KOPT-K1 (cell line): ENCODE measurements at regions not wholly inside any gene's neighbourhood (a gene's known extent, or its start where the extent isn't known, plus 50 kb on each side); places are given as distances from the start of the nearest gene placed in this dataset.

Experiments
- H3K27ac ChIP-seq: fragments of 200-600 bp; sonication (generic); 2 replicates; pipeline ENCODE4 v1.5.1; 2016; ENCODE audit warnings: antibody characterized with exemption, mild to moderate bottlenecking, low read depth, low read length; ENCODE audit not compliant: poor library complexity, severe bottlenecking
- H3K36me3 ChIP-seq: fragments of 200-600 bp; sonication (generic); 2 replicates; pipeline ENCODE4 v1.5.1; 2017; ENCODE audit warnings: antibody characterized with exemption, mild to moderate bottlenecking, low read length, moderate library complexity; ENCODE audit not compliant: insufficient read depth
- H3K9me3 ChIP-seq: fragments of 200-600 bp; sonication (generic); 2 replicates; pipeline ENCODE4 v1.5.1; 2017; ENCODE audit warnings: antibody characterized with exemption, low read length, mild to moderate bottlenecking; ENCODE audit not compliant: insufficient read depth, poor library complexity, severe bottlenecking

DNA sequence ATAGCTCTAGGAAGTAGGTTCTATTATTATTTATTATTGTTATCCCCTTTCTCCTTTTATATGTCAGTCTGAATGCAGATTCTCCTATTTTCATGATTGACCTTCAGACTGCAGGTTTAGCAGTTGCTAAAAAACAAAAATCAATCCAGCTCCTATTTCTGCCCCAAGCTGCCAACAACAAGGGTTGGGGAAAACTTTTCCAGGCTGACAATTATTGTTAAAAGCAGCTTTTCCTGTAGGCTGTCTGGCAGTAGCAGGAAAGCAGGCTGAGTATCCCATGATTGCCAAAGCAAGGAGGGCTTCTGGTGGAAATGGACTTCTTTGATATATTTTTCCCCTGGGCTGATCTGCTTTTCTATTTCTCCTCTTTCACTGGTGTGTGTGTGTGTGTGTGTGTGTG lies 78.0 kb upstream of the CTLA4 start:
- Histone ChIP-seq H3K36me3 (no peaks in the 10 kb centered on the region), H3K27ac (no peak overlapping the region), H3K9me3 (no peaks in the 10 kb centered on the region)

DNA sequence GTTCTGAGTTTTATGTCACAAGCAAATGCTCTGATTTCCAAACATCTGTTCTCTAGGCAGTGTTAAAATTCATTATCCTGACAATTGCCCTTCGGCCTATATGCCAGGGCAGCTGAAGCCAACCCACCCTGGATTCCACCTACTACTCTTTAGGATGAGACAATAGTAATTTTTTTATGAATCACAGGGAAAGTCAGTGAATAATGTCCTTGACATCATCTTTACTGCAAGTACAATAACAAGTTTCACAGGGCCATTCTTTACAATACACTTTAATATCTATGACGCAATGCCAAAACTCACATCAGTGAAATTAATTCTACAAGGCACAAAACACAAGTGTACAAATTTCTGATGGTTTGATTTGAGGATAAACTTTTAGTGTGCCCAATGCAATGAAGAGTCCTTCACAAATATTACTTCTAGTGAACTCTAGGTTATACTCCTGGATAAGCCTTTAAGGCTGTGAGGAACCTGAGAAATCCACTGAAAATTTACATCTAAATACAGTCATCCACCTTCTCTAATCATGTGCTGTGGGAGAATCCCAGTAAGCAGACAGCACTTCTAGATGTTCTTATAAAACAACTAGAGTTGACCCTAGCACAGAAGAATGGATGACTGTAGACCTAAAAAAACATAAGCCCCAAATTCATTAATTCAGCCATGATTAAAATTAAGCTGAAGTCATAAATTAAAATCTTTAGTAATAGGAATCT lies 77.3 kb upstream of the CTLA4 start:
- Histone ChIP-seq H3K9me3 (no peaks in the 10 kb centered on the region), H3K27ac (no peak overlapping the region), H3K36me3 (no peaks in the 10 kb centered on the region)

DNA sequence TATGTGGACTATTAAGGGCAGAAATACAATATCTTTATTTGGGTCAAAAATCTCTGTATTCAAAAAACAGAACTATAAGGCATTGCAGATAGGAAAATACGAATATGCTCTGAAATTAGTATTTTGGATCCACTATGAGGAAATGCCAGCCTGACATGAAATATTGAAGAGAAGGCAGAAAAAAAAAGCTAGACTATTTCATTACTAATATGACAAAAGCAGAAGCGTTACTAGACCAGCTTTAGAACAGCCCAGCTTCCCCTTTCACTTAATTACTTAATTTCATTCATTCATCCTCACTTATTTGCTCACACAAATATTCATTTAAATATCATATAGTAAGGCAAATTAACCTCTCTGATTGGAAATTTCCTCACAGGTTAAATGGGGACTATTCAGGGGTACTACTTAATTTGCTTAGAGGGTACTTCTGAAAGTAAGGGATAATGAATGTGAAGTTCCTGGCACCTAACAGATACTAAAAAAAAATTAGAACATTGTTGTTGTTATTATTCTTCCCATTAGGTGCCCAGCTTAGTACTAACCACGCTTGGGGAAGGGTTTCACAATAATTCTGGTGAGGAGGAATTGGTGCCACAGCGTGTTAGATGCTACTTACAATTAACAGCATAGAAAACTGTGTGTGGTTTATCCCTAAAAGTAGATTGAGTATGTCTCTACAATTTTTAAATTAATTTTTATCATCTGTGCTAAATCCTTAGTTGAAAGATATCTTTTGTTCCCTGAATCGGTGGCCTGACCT lies 71.1 kb upstream of the CTLA4 start:
- H3K27ac ChIP-seq = no peak overlapping the region
- H3K36me3 ChIP-seq = no peaks in the 10 kb centered on the region
- no peaks in the 10 kb centered on the region for H3K9me3 ChIP-seq

- Histone ChIP-seq H3K9me3 (no peaks in the 10 kb centered on the region), H3K27ac (no peak overlapping the region), H3K36me3 (no peaks in the 10 kb centered on the region)
Observed at GRCh38 chr2:203797276-203797675, 70.3 kb upstream of the CTLA4 start.

- Histone ChIP-seq H3K27ac (no peak overlapping the region), H3K36me3 (no peaks in the 10 kb centered on the region), H3K9me3 (no peaks in the 10 kb centered on the region)
Observed at GRCh38 chr2:203797712-203798111, 69.9 kb upstream of the CTLA4 start.

DNA sequence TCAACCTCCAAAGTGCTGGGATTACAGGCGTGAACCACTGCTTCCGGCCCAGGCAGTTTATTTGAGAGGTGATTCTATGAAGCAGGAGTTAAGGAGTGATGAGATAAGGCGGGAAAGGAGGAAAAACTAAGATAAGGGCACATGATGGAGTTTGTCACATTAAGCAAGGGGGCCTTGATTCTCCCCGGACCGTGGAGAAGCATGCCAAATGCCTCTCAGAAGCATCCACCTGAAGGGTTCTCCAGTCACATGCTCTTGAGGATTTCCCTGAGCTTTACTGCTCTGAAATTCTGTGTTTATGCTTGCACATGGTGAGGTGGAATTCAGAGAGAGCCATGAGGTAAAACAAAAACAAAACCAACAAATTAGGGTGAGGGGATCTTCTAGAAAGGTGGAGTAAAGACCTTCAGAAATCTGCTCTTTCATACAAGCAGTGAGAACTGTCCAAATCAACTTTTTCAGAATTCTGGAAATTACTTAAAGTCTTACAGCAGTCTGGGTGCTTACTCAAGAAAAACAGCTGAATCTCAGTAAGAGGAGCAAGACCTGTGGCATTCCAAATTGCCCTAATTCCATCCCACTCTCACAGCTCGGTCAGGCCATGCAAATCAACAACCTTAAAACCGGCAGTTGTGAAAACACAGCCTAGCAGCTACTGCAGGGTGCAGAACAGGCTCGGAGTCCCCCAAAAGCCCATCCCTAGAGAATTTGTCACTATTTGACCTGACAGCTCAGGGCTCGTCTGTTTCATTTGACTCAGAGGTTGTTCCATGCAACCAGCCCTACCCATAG lies 69.1 kb upstream of the CTLA4 start:
- no peak overlapping the region for H3K27ac ChIP-seq
- H3K9me3 ChIP-seq = no peaks in the 10 kb centered on the region
- no peaks in the 10 kb centered on the region for H3K36me3 ChIP-seq

DNA sequence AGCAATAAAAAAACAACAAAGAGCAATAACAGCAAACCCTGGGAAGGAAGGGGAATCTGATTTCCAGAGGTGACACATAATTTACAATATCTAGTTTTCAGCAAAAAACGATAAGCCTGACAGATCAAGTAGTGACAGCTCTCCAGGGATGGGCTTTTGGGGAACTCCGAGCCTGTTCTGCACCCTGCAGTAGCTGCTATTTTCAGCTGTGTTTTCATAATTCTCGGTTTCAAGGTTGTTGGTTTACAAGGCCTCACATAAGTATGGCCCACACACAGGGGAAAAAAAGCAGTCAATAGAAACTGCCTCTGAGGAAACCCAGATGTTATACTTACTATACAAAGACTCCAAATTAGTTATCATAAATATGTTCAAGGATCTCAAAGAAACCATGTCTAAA lies 67.7 kb upstream of the CTLA4 start:
- no peak overlapping the region for H3K27ac ChIP-seq
- H3K9me3 ChIP-seq = no peaks in the 10 kb centered on the region

GRCh38 chr2:203800783-203801182 lies 66.8 kb upstream of the CTLA4 start:
- Histone ChIP-seq H3K9me3 (peaks cover 7% of the 10 kb centered on the region), H3K36me3 (no peaks in the 10 kb centered on the region), H3K27ac (no peak overlapping the region)

More for the DNA sequence above, 67.7 kb upstream of the CTLA4 start:
- no peaks in the 10 kb centered on the region for H3K36me3 ChIP-seq

GRCh38 chr2:203802342-203803052 lies 65.1 kb upstream of the CTLA4 start:
- Histone ChIP-seq H3K27ac (no peak overlapping the region), H3K9me3 (peaks cover 15% of the 10 kb centered on the region), H3K36me3 (no peaks in the 10 kb centered on the region)

DNA sequence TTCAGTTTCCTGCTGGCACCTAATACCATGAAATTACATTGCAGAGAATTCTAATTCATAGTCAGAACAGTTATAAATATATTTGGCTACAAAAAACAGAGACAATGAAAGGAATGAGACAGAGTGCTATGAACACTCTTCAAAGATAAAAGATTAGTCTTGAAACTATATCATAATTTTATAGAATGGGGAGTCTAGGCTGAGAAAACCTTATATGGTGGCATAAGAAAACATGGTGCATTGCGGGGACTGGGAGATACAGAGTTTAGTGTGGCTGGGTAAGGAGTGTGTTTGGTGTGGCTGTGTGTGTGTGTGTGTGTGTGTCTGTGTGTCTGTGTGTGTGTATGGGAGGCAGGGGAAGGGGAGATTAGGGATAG lies 64.5 kb upstream of the CTLA4 start:
- no peak overlapping the region for H3K27ac ChIP-seq

DNA sequence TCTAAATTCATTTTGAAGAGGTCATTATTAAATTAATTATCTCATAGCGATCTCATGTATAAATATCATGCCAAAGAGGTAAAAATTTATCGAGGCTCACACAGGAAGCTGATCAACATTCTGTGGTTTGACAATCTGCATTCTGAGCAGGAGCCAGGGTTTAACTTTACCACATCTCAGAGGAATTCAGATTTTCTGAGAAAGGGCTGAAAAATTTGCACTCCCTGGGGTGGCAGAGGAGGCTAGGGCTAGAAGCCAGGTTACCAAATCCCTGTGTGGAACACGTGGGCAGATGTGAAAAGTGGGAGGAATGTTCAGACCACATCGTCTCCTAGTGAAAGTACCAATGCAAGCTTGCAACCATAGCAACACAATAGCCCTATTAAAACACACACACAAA lies 63.5 kb upstream of the CTLA4 start:
- H3K9me3 ChIP-seq = peaks cover 15% of the 10 kb centered on the region
- no peaks in the 10 kb centered on the region for H3K36me3 ChIP-seq
- no peak overlapping the region for H3K27ac ChIP-seq

More for the DNA sequence above, 64.5 kb upstream of the CTLA4 start:
- no peaks in the 10 kb centered on the region for H3K36me3 ChIP-seq
- peaks cover 15% of the 10 kb centered on the region for H3K9me3 ChIP-seq

DNA sequence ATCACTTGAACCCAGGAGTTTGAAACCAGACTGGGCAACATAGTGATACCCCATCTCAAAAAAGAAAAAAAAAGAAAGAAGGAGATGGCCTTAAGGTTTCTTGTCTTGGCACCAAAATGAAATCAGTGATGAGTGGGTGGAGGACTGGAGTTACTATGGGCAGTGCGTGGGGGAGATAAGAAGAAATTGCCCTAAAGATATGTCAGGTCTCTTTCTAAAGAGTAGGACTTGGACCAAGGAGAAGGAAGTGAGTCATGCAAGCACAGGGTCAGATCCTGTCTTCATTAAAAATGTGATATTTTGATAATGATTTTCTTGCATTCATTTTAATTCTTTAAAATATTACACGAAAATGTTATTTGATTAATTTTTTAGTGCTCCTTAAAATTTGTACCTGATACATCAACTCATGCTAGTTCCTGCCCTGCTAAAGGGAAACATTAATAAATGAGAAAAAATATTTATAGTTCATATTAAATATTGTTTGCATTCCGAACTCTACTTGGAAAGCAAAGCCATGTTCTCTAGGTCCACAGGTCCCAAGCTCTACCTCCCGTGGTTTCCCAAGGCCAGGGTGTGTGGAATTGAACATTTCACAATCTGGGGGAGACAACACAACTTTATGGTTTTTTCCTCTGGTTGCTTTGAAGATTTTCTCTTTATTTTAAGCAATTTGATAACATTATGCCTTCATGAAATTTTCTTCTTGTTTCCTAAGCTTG lies 62.6 kb upstream of the CTLA4 start:
- Histone ChIP-seq H3K27ac (no peak overlapping the region), H3K9me3 (peaks cover 15% of the 10 kb centered on the region), H3K36me3 (no peaks in the 10 kb centered on the region)

GRCh38 chr2:203805486-203805838 lies 62.1 kb upstream of the CTLA4 start:
- Histone ChIP-seq H3K27ac (no peak overlapping the region), H3K9me3 (peaks cover 15% of the 10 kb centered on the region), H3K36me3 (no peaks in the 10 kb centered on the region)

GRCh38 chr2:203806761-203807160 lies 60.8 kb upstream of the CTLA4 start:
- no peak overlapping the region for H3K27ac ChIP-seq
- H3K36me3 ChIP-seq = no peaks in the 10 kb centered on the region
- H3K9me3 ChIP-seq = peaks cover 15% of the 10 kb centered on the region
